SK-N-SH treated with all-trans-retinoic acid at 6 μM for 48 hours (cell line): ENCODE measurements at regions not wholly inside any gene's neighbourhood (a gene's known extent, or its start where the extent isn't known, plus 50 kb on each side); places are given as distances from the start of the nearest gene placed in this dataset.

ENCODE experiments used
- ESRRG ChIP-seq: fragments of 250-450 bp; sonication (Bioruptor Pico); IDR thresholded peaks from 2 replicates; pipeline ENCODE4 v1.6.1; 2021; ENCODE audit warnings: mild to moderate bottlenecking
- PPARA ChIP-seq: fragments of 250-450 bp; sonication (Bioruptor Pico); IDR thresholded peaks from 2 replicates; pipeline ENCODE4 v1.5.0; 2020; ENCODE audit warnings: mild to moderate bottlenecking, borderline replicate concordance

- TF ChIP-seq PPARA (CRISPR knock-in tag) = no peak
- TF ChIP-seq ESRRG (CRISPR knock-in tag) = no peak
Measured at GRCh38 chr4:179196511-179196910, 1754.3 kb upstream of the AGA start.
